Activated T-cell treated with anti-CD3 and anti-CD28 coated beads, Interleukin-2, amount 50 U/mL, for 72 hours (primary cell): ENCODE measurements at regions not wholly inside any gene's neighbourhood (a gene's known extent, or its start where the extent isn't known, plus 50 kb on each side); places are given as distances from the start of the nearest gene placed in this dataset.

Experiments used
- ATAC-seq, 2 donors: fragments of 150-1000 bp; cut with Tn5 transposase; replicated peaks in 1 of 2; 2 replicates each; pipeline ENCODE4 v1.10.0; 2021; ENCODE audit warnings: moderate library complexity in 2 of 2, mild to moderate bottlenecking in 1 of 2
- DNase-seq, 2 donors: peaks; one replicate each; pipeline ENCODE4 v3.0.0; 2021 to 2022; ENCODE audit warnings: mixed read lengths in 1 of 2
- H3K27ac Mint-ChIP-seq: one replicate; pipeline ENCODE4 v1.8.0; 2022; ENCODE audit warnings: mild to moderate bottlenecking, moderate library complexity, mixed read lengths
- H3K27me3 Mint-ChIP-seq: one replicate; pipeline ENCODE4 v1.8.0; 2022; ENCODE audit warnings: low read depth, mixed read lengths
- H3K36me3 Mint-ChIP-seq, 2 donors: one replicate each; pipeline ENCODE4 v1.8.0; 2022; ENCODE audit warnings: mixed read lengths in 2 of 2, mild to moderate bottlenecking in 1 of 2; ENCODE audit not compliant: insufficient read depth in 2 of 2
- H3K4me1 Mint-ChIP-seq: one replicate; pipeline ENCODE4 v1.8.0; 2022; ENCODE audit warnings: low read depth, mixed read lengths
- H3K4me3 Mint-ChIP-seq, 2 donors: one replicate each; pipeline ENCODE4 v1.8.0; 2022; ENCODE audit warnings: mild to moderate bottlenecking in 2 of 2, mixed read lengths in 2 of 2, moderate library complexity in 2 of 2
- H3K9me3 Mint-ChIP-seq, 2 donors: one replicate each; pipeline ENCODE4 v1.8.0; 2022; ENCODE audit warnings: mixed read lengths in 2 of 2

DNA sequence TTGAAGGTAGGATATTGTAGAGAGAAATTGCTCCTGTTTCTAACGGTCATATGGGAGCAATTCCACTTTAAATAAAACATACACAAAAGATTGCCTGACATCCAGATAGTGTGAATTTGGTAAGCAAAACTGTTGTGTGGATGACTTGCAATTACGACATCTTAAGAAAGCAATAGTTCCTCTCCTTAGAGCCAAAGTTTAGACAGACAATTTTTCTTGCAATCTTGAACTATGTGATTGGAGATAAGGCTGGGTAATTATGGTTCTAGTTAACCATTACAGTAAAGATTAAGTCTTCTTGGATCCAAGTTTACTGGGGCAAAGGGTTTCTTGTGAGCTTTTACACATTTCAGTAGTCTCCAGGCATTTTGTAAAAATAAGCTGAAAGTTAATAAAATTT is 1080.6 kb upstream of the CDH6 start:
- no peaks in the 10 kb centered on the region for H3K4me1 Mint-ChIP-seq
- H3K27ac Mint-ChIP-seq, result no peak overlapping the region
- H3K9me3 Mint-ChIP-seq, result peaks cover 6 to 10% of the 10 kb centered on the region in 2 donors
- ATAC-seq (no peak), DNase-seq (no peak)
- H3K4me3 Mint-ChIP-seq, result no peak overlapping the region
- no peaks in the 10 kb centered on the region for H3K27me3 Mint-ChIP-seq
- H3K36me3 Mint-ChIP-seq, result peaks cover 0 to 2% of the 10 kb centered on the region in 2 donors

DNA sequence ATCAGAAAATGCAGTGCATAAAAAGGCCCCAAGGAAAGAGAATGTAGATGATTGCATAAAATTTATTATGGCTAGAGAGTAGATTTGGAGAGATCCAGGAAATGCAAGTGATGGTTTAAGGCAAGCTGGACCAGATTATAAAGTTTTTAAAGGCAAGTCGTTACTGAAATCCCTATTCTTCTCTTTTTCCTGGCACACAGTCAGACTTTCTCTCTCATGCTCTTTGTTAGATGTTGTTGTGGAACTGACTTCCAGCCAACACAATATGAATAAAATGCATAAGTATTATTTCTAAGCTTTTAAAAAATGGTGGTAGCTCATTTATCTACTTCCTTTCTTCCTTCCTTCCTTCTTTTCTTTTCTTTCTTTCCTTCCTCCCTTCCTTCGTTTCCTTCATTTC is 1085.4 kb upstream of the CDH6 start:
- DNase-seq (no peak), ATAC-seq (no peak)
- Mint-ChIP-seq H3K4me1 (no peaks in the 10 kb centered on the region), H3K36me3 (peaks cover 0 to 2% of the 10 kb centered on the region in 2 donors), H3K27me3 (no peaks in the 10 kb centered on the region), H3K4me3 (no peak overlapping the region), H3K27ac (no peak overlapping the region), H3K9me3 (peaks cover 10 to 18% of the 10 kb centered on the region in 2 donors)

DNA sequence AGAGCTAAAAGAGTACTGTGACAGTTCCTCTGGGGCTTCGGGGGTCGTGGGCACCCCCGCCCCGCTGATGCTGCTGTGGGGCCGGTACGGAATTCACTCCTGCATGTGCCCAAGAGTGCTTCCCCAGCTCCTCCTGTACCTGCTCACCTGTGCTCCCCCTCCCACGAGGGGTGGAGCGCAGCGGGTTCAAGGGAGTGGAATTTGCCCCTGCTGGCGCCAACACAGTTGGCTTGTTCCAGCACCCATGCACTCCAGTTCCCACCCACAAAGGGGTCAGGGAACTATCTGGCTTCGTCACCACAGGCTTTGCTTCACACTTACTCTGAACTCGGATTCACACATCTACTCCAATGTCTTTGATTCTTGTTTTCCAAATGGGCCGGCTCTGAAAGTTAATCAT is 1086.9 kb upstream of the CDH6 start:
- DNase-seq (no peak), ATAC-seq (no peak)
- Mint-ChIP-seq H3K4me3 (no peak overlapping the region), H3K9me3 (peaks cover 7 to 10% of the 10 kb centered on the region in 2 donors), H3K36me3 (peaks cover 0 to 2% of the 10 kb centered on the region in 2 donors), H3K27me3 (no peaks in the 10 kb centered on the region), H3K27ac (no peak overlapping the region), H3K4me1 (no peaks in the 10 kb centered on the region)

DNA sequence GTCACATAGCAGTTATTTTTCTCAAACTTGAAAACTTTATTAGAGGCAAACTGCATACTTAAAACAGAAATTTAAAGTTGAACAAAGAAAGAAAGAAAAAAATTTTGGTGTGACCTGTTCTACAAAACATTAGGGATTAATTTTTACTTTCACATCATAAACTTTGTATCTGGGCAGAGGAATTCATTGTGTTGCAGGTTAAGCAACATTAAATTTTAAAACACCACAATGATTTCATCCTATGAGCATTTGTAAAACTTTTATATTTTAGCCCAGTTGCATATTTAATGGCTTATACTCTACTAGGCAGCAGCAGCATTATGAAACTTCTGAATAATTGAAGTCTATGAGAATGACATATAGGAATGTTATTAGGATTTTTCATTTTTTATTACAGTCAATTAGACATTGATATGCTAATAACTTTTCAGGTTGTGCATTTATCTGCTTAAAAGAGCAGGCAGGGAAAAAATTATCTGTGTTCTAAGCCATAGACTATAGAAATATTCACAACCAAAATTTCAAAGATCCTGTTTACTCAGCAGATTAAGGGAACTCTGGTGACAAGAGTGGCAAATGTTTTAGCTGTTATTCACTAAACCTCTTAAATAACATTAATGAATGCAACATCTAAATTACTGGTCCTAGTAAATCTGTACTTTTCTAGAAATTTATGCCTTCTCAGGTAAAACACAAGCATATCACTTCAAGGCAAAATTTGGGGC is 1088.5 kb upstream of the CDH6 start:
- peaks cover 0 to 2% of the 10 kb centered on the region in 2 donors for H3K36me3 Mint-ChIP-seq
- no peak overlapping the region for H3K27ac Mint-ChIP-seq
- H3K27me3 Mint-ChIP-seq, result no peaks in the 10 kb centered on the region
- DNase-seq, result no peak
- no peak for ATAC-seq
- H3K9me3 Mint-ChIP-seq, result peaks cover 9 to 10% of the 10 kb centered on the region in 2 donors
- no peak overlapping the region for H3K4me3 Mint-ChIP-seq
- H3K4me1 Mint-ChIP-seq, result no peaks in the 10 kb centered on the region

DNA sequence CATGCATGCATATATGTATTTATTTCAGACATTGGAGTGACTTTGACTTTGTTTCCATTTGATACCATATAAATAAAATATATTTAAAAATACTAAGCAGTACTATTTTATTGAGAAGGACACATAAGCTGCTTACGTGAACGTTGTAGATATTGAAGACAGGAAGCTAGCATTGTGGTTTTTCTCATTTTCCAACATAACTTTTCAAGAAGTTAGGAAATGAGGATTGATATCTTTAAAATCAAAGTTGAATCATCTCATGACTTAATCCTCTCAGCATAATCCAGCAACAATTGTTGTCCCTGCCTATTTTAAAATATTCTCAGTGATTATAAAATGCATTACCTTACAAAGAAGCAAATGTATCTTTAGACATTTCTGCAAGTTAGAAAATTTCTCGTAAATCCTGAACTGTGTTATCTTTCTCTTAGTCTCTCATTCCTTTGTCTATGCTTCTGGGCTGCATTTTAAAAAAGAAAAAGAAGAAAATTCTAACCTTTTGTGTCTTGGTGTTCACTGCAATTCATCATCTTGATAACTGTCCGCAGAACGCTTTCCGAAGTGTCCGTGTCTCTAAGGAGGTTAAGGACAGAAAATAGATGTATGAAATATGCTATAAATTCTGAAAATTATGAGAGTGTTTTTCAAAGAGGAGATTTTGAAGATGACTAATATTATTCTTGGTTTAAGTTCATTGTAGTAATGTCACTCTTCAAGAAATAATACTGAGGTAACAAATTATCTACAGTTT is 1089.9 kb upstream of the CDH6 start:
- no peaks in the 10 kb centered on the region for H3K36me3 Mint-ChIP-seq

DNA sequence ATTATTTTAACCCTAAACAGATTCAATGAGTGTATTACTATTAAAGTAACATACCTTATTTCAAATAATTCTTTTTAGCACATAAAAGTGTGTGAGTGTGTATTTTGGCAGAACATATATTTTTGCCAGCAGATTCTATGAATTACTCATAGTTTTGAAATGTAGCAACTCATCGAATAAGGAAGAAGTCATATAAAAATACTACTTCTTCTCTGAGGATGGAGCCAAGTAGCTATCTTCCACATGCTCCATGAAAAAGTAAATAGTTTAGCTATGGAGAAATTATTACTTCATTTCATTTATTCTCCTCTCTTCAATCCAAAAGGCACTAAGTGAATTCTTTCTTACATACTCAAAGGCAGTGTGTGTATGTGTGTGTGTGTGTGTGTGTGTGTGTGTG is 1090.4 kb upstream of the CDH6 start:
- no peaks in the 10 kb centered on the region for H3K36me3 Mint-ChIP-seq
- no peak overlapping the region for H3K4me3 Mint-ChIP-seq
- ATAC-seq, result no peak

More for the DNA sequence above, 1089.9 kb upstream of the CDH6 start:
- Mint-ChIP-seq H3K4me1 (no peaks in the 10 kb centered on the region), H3K9me3 (peaks cover 8 to 9% of the 10 kb centered on the region in 2 donors), H3K4me3 (no peak overlapping the region), H3K27me3 (no peaks in the 10 kb centered on the region), H3K27ac (no peak overlapping the region)
- no peak for ATAC-seq
- no peak for DNase-seq

DNA sequence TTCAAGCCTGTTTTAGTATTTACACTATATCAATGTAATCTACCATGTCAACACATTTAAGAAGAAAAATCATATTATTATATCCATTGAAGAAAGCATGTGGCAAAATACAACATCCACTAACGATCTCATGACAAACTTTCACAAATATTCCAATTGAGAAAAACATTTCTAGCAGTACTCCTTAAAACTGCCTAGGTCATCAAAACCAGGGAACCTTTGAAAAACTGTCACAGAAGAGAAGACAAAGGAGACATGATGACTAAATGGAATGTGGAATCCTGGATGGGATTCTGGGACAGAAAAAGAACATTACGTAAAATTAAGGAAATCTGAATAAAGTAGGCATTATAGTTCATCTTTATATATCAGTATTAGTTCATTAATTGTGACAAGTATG is 1091.3 kb upstream of the CDH6 start:
- ATAC-seq (no peak), DNase-seq (no peak)
- Mint-ChIP-seq H3K9me3 (peaks cover 3 to 8% of the 10 kb centered on the region in 2 donors), H3K4me1 (no peaks in the 10 kb centered on the region), H3K27me3 (no peaks in the 10 kb centered on the region), H3K4me3 (no peak overlapping the region), H3K27ac (no peak overlapping the region), H3K36me3 (no peaks in the 10 kb centered on the region)

More for the DNA sequence above, 1090.4 kb upstream of the CDH6 start:
- Mint-ChIP-seq H3K4me1 (no peaks in the 10 kb centered on the region), H3K9me3 (peaks cover 6 to 8% of the 10 kb centered on the region in 2 donors), H3K27ac (no peak overlapping the region), H3K27me3 (no peaks in the 10 kb centered on the region)
- no peak for DNase-seq

DNA sequence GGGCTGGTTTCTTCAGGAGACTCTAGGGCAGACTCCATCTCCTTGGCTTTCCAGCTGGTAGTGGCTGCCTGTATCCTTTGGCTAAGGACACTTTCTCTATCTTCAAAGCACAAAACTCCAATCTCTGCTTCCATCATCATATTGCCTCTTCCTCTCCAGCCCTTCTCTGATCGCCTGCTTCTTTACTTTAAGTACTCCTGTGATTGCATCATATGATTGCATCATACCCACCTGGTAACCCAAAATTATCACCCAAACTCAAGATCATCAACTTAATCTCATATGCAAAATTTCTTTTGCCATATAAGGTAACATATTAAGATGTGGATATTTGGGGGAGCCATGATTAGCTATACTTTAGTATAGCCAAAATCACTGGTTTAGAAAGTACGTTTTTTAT is 1092.6 kb upstream of the CDH6 start:
- Mint-ChIP-seq H3K27me3 (no peaks in the 10 kb centered on the region), H3K36me3 (no peaks in the 10 kb centered on the region), H3K27ac (no peak overlapping the region), H3K9me3 (peaks cover 2% of the 10 kb centered on the region in 2 donors), H3K4me1 (no peaks in the 10 kb centered on the region), H3K4me3 (no peak overlapping the region)
- DNase-seq, result no peak
- ATAC-seq, result no peak

DNA sequence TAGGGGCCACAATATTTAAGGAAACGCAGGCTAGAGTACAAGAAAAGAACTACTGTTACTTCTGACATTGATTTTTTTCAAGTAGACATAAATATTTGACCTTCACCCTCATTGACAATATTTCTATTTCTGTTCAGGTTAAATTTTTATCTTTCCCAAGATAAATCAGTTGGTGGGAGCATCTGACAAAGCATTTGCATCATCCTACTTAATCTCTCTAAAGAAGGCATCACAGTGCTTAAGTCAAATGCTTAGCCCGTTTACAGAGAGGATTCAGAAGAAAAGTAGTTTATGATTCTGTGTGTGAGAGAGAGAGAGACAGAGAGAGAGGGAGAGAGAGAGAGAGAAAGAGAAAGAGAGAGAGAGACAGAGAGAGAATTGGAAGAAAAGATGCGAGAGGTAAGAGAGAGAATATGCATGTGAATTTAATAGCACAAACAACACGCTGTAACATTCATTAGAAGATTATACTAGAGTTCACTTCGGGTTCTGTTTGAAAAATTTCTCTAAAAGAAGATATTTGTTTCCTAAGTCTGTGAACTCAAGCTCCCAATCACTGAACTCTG is 1093.3 kb upstream of the CDH6 start:
- no peak for ATAC-seq
- Mint-ChIP-seq H3K4me1 (no peaks in the 10 kb centered on the region), H3K4me3 (no peak overlapping the region)

DNA sequence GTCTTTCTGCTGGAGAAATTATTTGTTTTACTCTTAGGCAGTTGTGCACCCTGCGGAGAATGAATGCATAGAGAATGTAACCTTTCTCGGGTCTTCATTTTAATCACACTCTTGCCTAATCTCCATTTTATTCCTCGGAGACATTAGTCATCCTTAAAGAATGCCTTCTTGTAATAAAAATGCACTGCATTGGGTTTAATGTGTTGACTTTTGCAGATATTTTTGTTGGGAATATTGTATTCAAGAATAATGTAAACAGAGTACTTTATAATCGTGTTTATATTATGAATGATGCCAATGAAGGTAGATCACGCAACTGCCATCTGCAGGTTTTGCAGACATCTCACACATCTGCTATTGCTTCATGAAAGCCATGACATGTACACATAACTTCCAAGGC is 1093.9 kb upstream of the CDH6 start:
- Mint-ChIP-seq H3K4me1 (no peaks in the 10 kb centered on the region), H3K4me3 (no peak overlapping the region), H3K36me3 (no peaks in the 10 kb centered on the region), H3K27ac (no peak overlapping the region), H3K27me3 (no peaks in the 10 kb centered on the region), H3K9me3 (peaks cover 0 to 2% of the 10 kb centered on the region in 2 donors)
- DNase-seq, result no peak
- ATAC-seq, result no peak

More for the DNA sequence above, 1093.3 kb upstream of the CDH6 start:
- no peaks in the 10 kb centered on the region for H3K27me3 Mint-ChIP-seq
- peak overlapping the region; percentile 3 for H3K27ac Mint-ChIP-seq
- peaks cover 0 to 2% of the 10 kb centered on the region in 2 donors for H3K9me3 Mint-ChIP-seq
- DNase-seq, result no peak
- H3K36me3 Mint-ChIP-seq, result no peaks in the 10 kb centered on the region

DNA sequence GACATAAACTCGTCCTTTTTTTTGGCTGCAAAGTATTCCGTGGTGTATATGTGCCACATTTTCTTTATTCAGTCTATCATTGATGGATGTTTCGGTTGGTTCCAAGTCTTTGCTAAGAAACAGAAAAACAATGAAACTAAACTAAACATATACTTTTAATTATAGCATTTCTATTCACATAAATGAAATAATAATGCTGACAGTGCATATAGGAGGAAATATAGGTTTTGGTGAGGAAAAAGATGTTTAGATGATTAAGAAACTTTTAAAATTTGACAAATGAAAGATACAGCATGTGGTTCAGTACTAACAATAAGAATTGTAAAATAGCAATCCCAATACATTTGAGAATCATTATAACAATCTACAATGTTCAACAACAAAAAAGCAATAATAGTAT is 1094.5 kb upstream of the CDH6 start:
- no peaks in the 10 kb centered on the region for H3K27me3 Mint-ChIP-seq
- H3K4me3 Mint-ChIP-seq, result no peak overlapping the region
- H3K4me1 Mint-ChIP-seq, result no peaks in the 10 kb centered on the region
- DNase-seq (no peak), ATAC-seq (no peak)
- peaks cover 0 to 3% of the 10 kb centered on the region in 2 donors for H3K9me3 Mint-ChIP-seq
- no peak overlapping the region for H3K27ac Mint-ChIP-seq
- no peaks in the 10 kb centered on the region for H3K36me3 Mint-ChIP-seq

DNA sequence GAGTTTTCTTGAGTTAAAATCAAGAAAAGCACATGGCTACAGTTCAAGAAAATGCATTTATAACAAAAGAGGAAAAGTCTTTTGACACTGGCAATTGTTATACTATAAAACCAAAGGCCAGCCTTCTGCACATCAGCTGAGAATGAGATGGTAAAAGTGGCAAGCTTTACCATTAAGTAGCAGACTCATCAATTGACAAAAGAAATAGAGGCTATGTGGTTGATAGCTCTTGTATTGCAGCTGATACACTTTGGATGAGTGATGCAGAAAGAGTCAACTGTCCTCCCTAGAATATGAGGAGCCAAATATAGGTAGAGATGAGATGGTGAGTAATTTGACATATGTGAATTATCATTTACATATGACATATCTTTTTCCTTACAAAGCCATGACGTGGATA is 1100.9 kb upstream of the CDH6 start:
- Mint-ChIP-seq H3K27ac (no peak overlapping the region), H3K9me3 (peaks cover 2 to 3% of the 10 kb centered on the region in 2 donors), H3K36me3 (no peaks in the 10 kb centered on the region), H3K4me1 (no peaks in the 10 kb centered on the region), H3K4me3 (no peak overlapping the region), H3K27me3 (no peaks in the 10 kb centered on the region)
- no peak for ATAC-seq
- DNase-seq, result no peak

DNA sequence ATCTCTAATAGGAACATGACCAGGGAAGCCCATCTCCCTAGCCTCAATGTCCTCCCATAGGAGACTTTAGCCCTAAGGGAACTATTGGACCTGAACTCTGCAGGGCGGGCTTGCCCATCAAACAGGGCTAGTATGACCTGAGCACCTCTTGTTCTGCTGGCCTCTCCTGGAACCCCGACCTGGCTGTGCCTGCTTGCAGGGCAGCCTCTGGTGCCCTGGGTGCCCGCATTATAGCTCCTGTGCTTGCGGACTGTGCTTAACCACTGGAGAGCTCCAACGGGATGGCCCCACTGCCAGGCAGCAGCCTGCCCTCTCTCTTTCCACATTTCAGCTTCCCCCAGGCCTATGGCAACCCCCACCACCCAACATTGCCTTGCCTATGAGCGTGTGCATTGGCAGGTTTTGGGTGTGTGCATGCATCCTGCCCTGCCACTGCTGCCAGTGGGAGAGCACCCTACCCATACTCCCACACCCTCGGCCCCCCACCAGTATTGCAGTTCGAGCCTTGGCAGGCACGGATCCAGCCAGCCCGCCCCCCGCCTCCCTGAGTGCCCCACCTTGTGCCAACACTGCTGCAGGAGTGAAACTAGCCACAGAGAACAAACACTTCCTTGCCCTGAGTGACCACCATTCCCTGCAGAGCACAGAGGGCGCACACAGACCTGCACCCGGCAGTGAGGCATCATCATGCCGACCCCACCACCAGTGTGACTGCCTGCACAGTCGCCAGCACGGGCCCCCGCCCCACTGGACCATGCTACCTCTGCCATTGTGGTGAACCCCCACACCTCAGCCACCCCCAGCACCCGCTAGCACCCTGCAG is 1123.8 kb upstream of the CDH6 start:
- DNase-seq, result no peak
- Mint-ChIP-seq H3K27ac (no peak overlapping the region), H3K9me3 (peaks cover 7 to 12% of the 10 kb centered on the region in 2 donors), H3K4me3 (no peak overlapping the region), H3K4me1 (no peaks in the 10 kb centered on the region), H3K36me3 (no peaks in the 10 kb centered on the region), H3K27me3 (no peaks in the 10 kb centered on the region)
- ATAC-seq, result no peak
